ENCODE measurements at regions not wholly inside any gene's neighbourhood (a gene's known extent, or its start where the extent isn't known, plus 50 kb on each side); places are given as distances from the start of the nearest gene placed in this dataset.

DNA sequence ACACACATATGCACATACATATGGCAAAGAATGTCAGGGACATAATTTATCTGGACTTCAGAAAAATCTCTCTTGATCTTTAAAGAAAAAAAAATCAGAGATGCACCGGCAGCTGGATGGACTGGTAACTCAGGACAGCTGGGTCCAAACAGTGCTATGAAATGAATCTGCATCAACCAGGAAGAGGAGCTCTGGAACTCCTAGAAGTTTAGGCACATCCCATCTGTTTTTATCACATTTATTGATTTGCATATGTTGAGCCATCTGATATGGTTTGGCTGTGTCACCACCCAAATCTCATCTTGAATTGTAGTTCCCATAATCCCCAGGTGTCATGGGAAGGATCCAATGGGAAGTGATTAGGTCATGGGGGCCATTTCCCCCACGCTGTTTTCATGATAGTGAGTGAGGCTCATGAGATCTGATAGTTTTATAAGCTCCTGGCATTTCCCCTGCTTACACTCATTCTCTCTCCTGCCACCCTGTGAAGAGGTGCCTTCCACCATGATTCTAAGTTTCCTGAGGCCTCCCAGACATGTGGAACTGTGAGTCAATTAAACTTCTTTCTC lies 87.7 kb upstream of the AKIP1 start:
- no peak for TF ChIP-seq EZH2 (IDR thresholded peaks at IDR 0.05; ENCODE audit: insufficient read depth, poor library complexity, severe bottlenecking)
- TF ChIP-seq EZH2phosphoT487 (IDR thresholded peaks at IDR 0.05; ENCODE audit: insufficient read depth, low read depth), result no peak
